H1 (cell line): ENCODE measurements at regions not wholly inside any gene's neighbourhood (a gene's known extent, or its start where the extent isn't known, plus 50 kb on each side); places are given as distances from the start of the nearest gene placed in this dataset.

Experiments
- CTCF ChIA-PET: fragments of 300-600 bp; sonication (Branson Sonifier 250); formaldehyde crosslinking; loops from one replicate; lab custom pipeline; 2021; ENCODE audit not compliant: partially characterized antibody; lab: Charles Lee
- POLR2A ChIA-PET: fragments of 300-600 bp; sonication (Branson Sonifier 250); formaldehyde crosslinking; loops from one replicate; lab custom pipeline; 2021; ENCODE audit warnings: inconsistent platforms; ENCODE audit not compliant: partially characterized antibody; lab: Charles Lee
- DNase-seq, 2 experiments: peaks; one replicate each; pipeline versions ENCODE4 v3.0.0 to v3.0.0-alpha.2; 2010 to 2022; ENCODE audit warnings: low spot score in 2 of 2, low read depth in 1 of 2, mixed read lengths in 1 of 2
- FAIRE-seq: peaks from 2 replicates; lab custom pipeline; 2011; peaks lifted over from hg19 to GRCh38; lab: Jason Lieb, UNC
- H2AFZ ChIP-seq: 2 replicates; pipeline ENCODE4 v1.8.1; 2012; ENCODE audit warnings: low read length, inconsistent platforms
- H2AK5ac ChIP-seq: 2 replicates; pipeline ENCODE4 v1.6.1; 2013; ENCODE audit warnings: low read depth, low read length
- H2BK120ac ChIP-seq: replicated peaks from 2 replicates; pipeline ENCODE3; 2013; ENCODE audit warnings: low read depth, low read length, inconsistent platforms
- H2BK12ac ChIP-seq: 2 replicates; pipeline ENCODE4 v1.6.1; 2013; ENCODE audit warnings: low read depth, low read length
- H2BK15ac ChIP-seq: 2 replicates; pipeline ENCODE4 v1.6.1; 2013; ENCODE audit warnings: low read length
- H2BK20ac ChIP-seq: 2 replicates; pipeline ENCODE4 v1.6.1; 2013; ENCODE audit warnings: low read length
- H2BK5ac ChIP-seq: 2 replicates; pipeline ENCODE4 v1.6.1; 2013; ENCODE audit warnings: low read depth, low read length
- H3K14ac ChIP-seq: 2 replicates; pipeline ENCODE4 v1.6.1; 2013; ENCODE audit warnings: inconsistent platforms; ENCODE audit not compliant: insufficient read length
- H3K18ac ChIP-seq: 2 replicates; pipeline ENCODE4 v1.6.1; 2013; ENCODE audit warnings: low read length; ENCODE audit errors: extremely low read depth
- H3K23ac ChIP-seq: 2 replicates; pipeline ENCODE4 v1.6.1; 2013; ENCODE audit warnings: inconsistent platforms; ENCODE audit not compliant: insufficient read length
- H3K23me2 ChIP-seq: 2 replicates; pipeline ENCODE4 v1.6.1; 2013; ENCODE audit warnings: low read depth, low read length
- H3K27ac ChIP-seq: 2 replicates; pipeline ENCODE4 v1.6.1; 2011; ENCODE audit warnings: low read depth, low read length, inconsistent platforms
- H3K27me3 ChIP-seq, 4 experiments: replicated peaks in 1 of 4; 1 replicate in 1 of 4; 2 replicates in 3 of 4; pipeline versions ENCODE4 v1.6.1 to v1.8.1; 2011 to 2013; ENCODE audit warnings: low read length in 3 of 4, mild to moderate bottlenecking in 3 of 4, inconsistent platforms in 2 of 4, mixed read lengths in 2 of 4, moderate library complexity in 1 of 4; ENCODE audit not compliant: control insufficient read depth in 3 of 4, insufficient read depth in 3 of 4; ENCODE audit errors: extremely low read depth in 1 of 4
- H3K36me3 ChIP-seq, 4 experiments: 2 replicates each; pipeline versions ENCODE4 v1.6.1 to v1.8.1; 2011 to 2013; ENCODE audit warnings: mild to moderate bottlenecking in 4 of 4, low read length in 3 of 4, moderate library complexity in 2 of 4, control low read depth in 1 of 4, inconsistent platforms in 1 of 4; ENCODE audit not compliant: insufficient read depth in 4 of 4, control insufficient read depth in 2 of 4
- H3K4ac ChIP-seq: replicated peaks from 2 replicates; pipeline ENCODE3; 2013; ENCODE audit warnings: low read length, low read depth, mixed read lengths, inconsistent platforms; ENCODE audit not compliant: insufficient read length
- H3K4me1 ChIP-seq, 4 experiments: replicated peaks in 1 of 4; 1 replicate in 1 of 4; 2 replicates in 3 of 4; pipeline versions ENCODE4 v1.6.1 to v1.8.1; 2011 to 2013; ENCODE audit warnings: low read length in 3 of 4, inconsistent platforms in 2 of 4, mixed read lengths in 1 of 4; ENCODE audit not compliant: insufficient read depth in 4 of 4, control insufficient read depth in 3 of 4
- H3K4me2 ChIP-seq, 2 experiments: 2 replicates each; pipeline versions ENCODE4 v1.6.1 to v1.8.1; 2011 to 2013; ENCODE audit warnings: low read depth in 2 of 2, low read length in 2 of 2, control low read depth in 1 of 2, inconsistent platforms in 1 of 2, mild to moderate bottlenecking in 1 of 2; ENCODE audit not compliant: insufficient read depth in 1 of 2
- H3K4me3 ChIP-seq, 4 experiments: fragments of 200-600, 300-600 bp in 1 of 4; sonication (generic), shearing (Covaris generic), sonication (Bioruptor Twin) in 1 of 4; 2 replicates each; pipeline versions ENCODE4 v1.5.1 to v1.8.1; 2011 to 2016; ENCODE audit warnings: low read length in 4 of 4, low read depth in 3 of 4, control low read depth in 2 of 4, inconsistent platforms in 2 of 4, mild to moderate bottlenecking in 2 of 4, mixed read lengths in 1 of 4, moderate library complexity in 1 of 4; ENCODE audit not compliant: insufficient read depth in 2 of 4; ENCODE audit errors: extremely low read depth in 1 of 4
- H3K56ac ChIP-seq: replicated peaks from 2 replicates; pipeline ENCODE3; 2013; ENCODE audit warnings: low read depth, mild to moderate bottlenecking, mixed read lengths, low read length, inconsistent platforms; ENCODE audit not compliant: insufficient read length
- H3K79me1 ChIP-seq: 2 replicates; pipeline ENCODE4 v1.6.1; 2013; ENCODE audit warnings: low read depth, low read length, control low read depth
- H3K79me2 ChIP-seq, 2 experiments: 2 replicates each; pipeline versions ENCODE4 v1.6.1 to v1.8.1; 2012 to 2013; ENCODE audit warnings: low read length in 2 of 2, mild to moderate bottlenecking in 2 of 2, inconsistent platforms in 1 of 2; ENCODE audit not compliant: insufficient read depth in 2 of 2, control insufficient read depth in 1 of 2
- H3K9ac ChIP-seq, 4 experiments: replicated peaks in 1 of 4; 1 replicate in 1 of 4; 2 replicates in 3 of 4; pipeline versions ENCODE4 v1.6.1 to v1.8.1; 2011 to 2013; ENCODE audit warnings: low read depth in 3 of 4, low read length in 3 of 4, control low read depth in 2 of 4, mild to moderate bottlenecking in 2 of 4, moderate library complexity in 2 of 4, inconsistent platforms in 1 of 4; ENCODE audit errors: extremely low read depth in 1 of 4
- H3K9me3 ChIP-seq, 2 experiments: 2 replicates each; pipeline versions ENCODE4 v1.6.1 to v1.8.1; 2012 to 2013; ENCODE audit warnings: mild to moderate bottlenecking in 2 of 2, moderate library complexity in 2 of 2, control low read depth in 1 of 2, inconsistent platforms in 1 of 2, low read depth in 1 of 2, low read length in 1 of 2, mixed read lengths in 1 of 2; ENCODE audit not compliant: insufficient read depth in 2 of 2
- H4K20me1 ChIP-seq, 2 experiments: replicated peaks in 1 of 2; 2 replicates each; pipeline versions ENCODE3 to v1.8.1; 2011 to 2013; ENCODE audit warnings: inconsistent platforms in 2 of 2, low read length in 2 of 2, mild to moderate bottlenecking in 1 of 2; ENCODE audit not compliant: insufficient read depth in 2 of 2, control insufficient read depth in 1 of 2
- H4K5ac ChIP-seq: 2 replicates; pipeline ENCODE4 v1.6.1; 2013; ENCODE audit warnings: low read length, low read depth, mixed read lengths, inconsistent platforms; ENCODE audit not compliant: insufficient read length
- H4K8ac ChIP-seq: 2 replicates; pipeline ENCODE4 v1.8.0; 2013; ENCODE audit warnings: mild to moderate bottlenecking, moderate library complexity, low read length, inconsistent platforms; ENCODE audit not compliant: insufficient read depth; ENCODE audit errors: extremely low read depth
- H4K91ac ChIP-seq: replicated peaks from 2 replicates; pipeline ENCODE3; 2013; ENCODE audit warnings: low read length, mixed read lengths, inconsistent platforms; ENCODE audit not compliant: insufficient read length
- CBX8 ChIP-seq: fragments of 300-800, 300-1000 bp; sonication (generic); IDR thresholded peaks from 2 replicates; pipeline ENCODE4 v1.7.1; 2016; ENCODE audit warnings: low read depth, low read length, borderline replicate concordance
- CHD2 ChIP-seq: IDR thresholded peaks from 2 replicates; pipeline ENCODE4 v1.6.1; 2012; ENCODE audit warnings: low read length, improper control_type of control experiment
- EP300 ChIP-seq, 2 experiments: IDR thresholded peaks; 1 replicate in 1 of 2; 2 replicates in 1 of 2; pipeline ENCODE4 v1.6.1; 2011 to 2012; ENCODE audit warnings: low read depth in 2 of 2, low read length in 2 of 2, mild to moderate bottlenecking in 2 of 2, borderline replicate concordance in 1 of 2, inconsistent platforms in 1 of 2, moderate library complexity in 1 of 2
- GABPA ChIP-seq: IDR thresholded peaks from 2 replicates; pipeline ENCODE4 v1.6.1; 2011; ENCODE audit warnings: mild to moderate bottlenecking, low read length, moderate library complexity, borderline replicate concordance; ENCODE audit not compliant: insufficient read depth
- GTF2F1 ChIP-seq: IDR thresholded peaks from 2 replicates; pipeline ENCODE4 v1.6.1; 2012; ENCODE audit warnings: low read depth, low read length, improper control_type of control experiment, borderline replicate concordance
- HDAC2 ChIP-seq, 2 experiments: fragments of 300-600 bp in 1 of 2; sonication (generic) in 1 of 2; IDR thresholded peaks; 2 replicates each; pipeline ENCODE4 v1.6.1; 2011 to 2012; ENCODE audit warnings: low read depth in 2 of 2, low read length in 2 of 2, mild to moderate bottlenecking in 2 of 2, moderate library complexity in 2 of 2, borderline replicate concordance in 1 of 2, inconsistent platforms in 1 of 2
- KDM1A ChIP-seq: fragments of 200-600, 300-600 bp; sonication (generic); IDR thresholded peaks from 2 replicates; pipeline ENCODE4 v1.7.1; 2016; ENCODE audit warnings: mild to moderate bottlenecking, low read length, borderline replicate concordance
- KDM5A ChIP-seq: fragments of 200-600 bp; IDR thresholded peaks from 2 replicates; pipeline ENCODE4 v1.7.1; 2012; ENCODE audit warnings: mild to moderate bottlenecking, low read length, inconsistent platforms, mixed read lengths
- MAFK ChIP-seq: IDR thresholded peaks from 2 replicates; pipeline ENCODE4 v1.6.1; 2012; ENCODE audit warnings: low read depth, mild to moderate bottlenecking, improper control_type of control experiment, low read length
- SP4 ChIP-seq: IDR thresholded peaks from 2 replicates; pipeline ENCODE4 v1.6.1; 2012; ENCODE audit warnings: low read length, inconsistent platforms
- WGBS, 2 experiments: shearing (Covaris generic) in 1 of 2; methylation state at CpG; one replicate each; pipeline versions ENCODE4 v1.1.6 to v1.1.7; 2013 to 2015; ENCODE audit warnings: low lambda C conversion rate in 2 of 2, mixed read lengths in 2 of 2, inconsistent platforms in 1 of 2, low coverage in 1 of 2, missing lambda C conversion rate in 1 of 2; ENCODE audit not compliant: insufficient replicate concordance in 2 of 2, insufficient coverage in 1 of 2, insufficient read length in 1 of 2; ENCODE audit errors: extremely low coverage in 1 of 2, missing lambda C conversion rate in 1 of 2; 5-methylcytosine and 5-hydroxymethylcytosine counted together
- TF ChIP-seq, protein P1 (sequence below): IDR thresholded peaks from 2 replicates; pipeline ENCODE4 v1.6.1; 2012; ENCODE audit warnings: inconsistent platforms

DNA sequence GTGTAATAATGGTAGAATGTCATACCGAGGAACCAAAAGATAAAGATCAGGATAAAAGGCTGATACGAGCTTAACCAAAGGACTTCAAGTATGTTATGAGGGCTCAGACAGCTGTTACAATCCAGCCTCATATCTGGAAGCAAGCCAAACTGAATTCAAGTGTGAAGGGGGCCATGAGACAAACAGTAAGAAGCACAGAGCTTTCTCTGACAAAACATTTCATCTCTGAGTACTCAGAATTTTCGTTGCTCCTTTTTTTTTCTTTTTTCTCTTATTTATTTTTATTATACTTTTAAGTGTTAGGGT is 52.9 kb upstream of the CD180 start:
- Histone ChIP-seq H2AFZ (no peak overlapping the region), H4K20me1 (no peaks in the 10 kb centered on the region), H4K91ac (no peak overlapping the region), H3K4ac (no peak overlapping the region), H3K23ac (no peak overlapping the region), H3K79me2 (no peaks in the 10 kb centered on the region), H3K4me3 (no peak overlapping the region), H2BK20ac (no peak overlapping the region), H2AK5ac (no peak overlapping the region), H2BK120ac (no peak overlapping the region), H3K9me3 (no peaks in the 10 kb centered on the region; a peak in 1 of 4 replicates), H3K14ac (no peak overlapping the region), H3K18ac (no peak overlapping the region), H3K9ac (no peak overlapping the region), H3K27me3 (no peaks in the 10 kb centered on the region), H3K4me1 (peaks cover 0 to 5% (median 2%) of the 10 kb centered on the region in 4 experiments; a peak in 2 of 7 replicates), H3K23me2 (no peaks in the 10 kb centered on the region), H2BK12ac (no peak overlapping the region), H3K4me2 (no peak overlapping the region), H3K56ac (no peak overlapping the region), H4K5ac (no peak overlapping the region), H3K27ac (no peak overlapping the region), H4K8ac (no peak overlapping the region), H2BK5ac (no peak overlapping the region), H3K79me1 (no peaks in the 10 kb centered on the region), H3K36me3 (no peaks in the 10 kb centered on the region), H2BK15ac (no peak overlapping the region)
- CTCF ChIA-PET = interaction anchor here (0.6 to 1.5 kb wide), 7 partner anchors 10 to 1591 kb away, joined by 3 to 4 read pairs (median 3); no protein-coding TSS in a partner anchor
- POLR2A ChIA-PET = interaction anchor here (0.6 to 1.0 kb wide), 2 partner anchors 97 to 1003 kb away, joined by 3 to 4 read pairs; no protein-coding TSS in a partner anchor
- 88% methylated on average over 3 of the region's 3 CpGs; no CpG with 5 or more reads in 1 of the 2 experiments for WGBS, 2 experiments
- FAIRE-seq = no peak
- TF ChIP-seq CBX8 = no peak
- TF ChIP-seq GABPA = no peak
- TF ChIP-seq KDM5A = no peak
- no peak for TF ChIP-seq CHD2
- TF ChIP-seq HDAC2 (IDR thresholded peaks at IDR 0.05; ENCODE audit: borderline replicate concordance in 1 of 2, low read depth in 2 of 2, low read length in 2 of 2) = no peak
- no peak for TF ChIP-seq MAFK
- no peak for TF ChIP-seq EP300 (IDR thresholded peaks at IDR 0.05; ENCODE audit: borderline replicate concordance in 1 of 2, low read depth in 2 of 2, low read length in 2 of 2)
- TF ChIP-seq GTF2F1 = no peak
- TF ChIP-seq SP4 = no peak
- TF ChIP-seq KDM1A = no peak
- TF ChIP-seq, protein P1, sequence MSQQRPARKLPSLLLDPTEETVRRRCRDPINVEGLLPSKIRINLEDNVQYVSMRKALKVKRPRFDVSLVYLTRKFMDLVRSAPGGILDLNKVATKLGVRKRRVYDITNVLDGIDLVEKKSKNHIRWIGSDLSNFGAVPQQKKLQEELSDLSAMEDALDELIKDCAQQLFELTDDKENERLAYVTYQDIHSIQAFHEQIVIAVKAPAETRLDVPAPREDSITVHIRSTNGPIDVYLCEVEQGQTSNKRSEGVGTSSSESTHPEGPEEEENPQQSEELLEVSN = no peak
- DNase-seq = no peak
